HG03045 (cell line): ENCODE measurements at regions not wholly inside any gene's neighbourhood (a gene's known extent, or its start where the extent isn't known, plus 50 kb on each side); places are given as distances from the start of the nearest gene placed in this dataset.

Experiments used
- ATAC-seq: cut with Tn5 transposase; IDR thresholded peaks from one replicate; pipeline ENCODE4 v1.9.1; 2021; ENCODE audit warnings: mild to moderate bottlenecking, moderate library complexity; ENCODE audit not compliant: unreplicated experiment

DNA sequence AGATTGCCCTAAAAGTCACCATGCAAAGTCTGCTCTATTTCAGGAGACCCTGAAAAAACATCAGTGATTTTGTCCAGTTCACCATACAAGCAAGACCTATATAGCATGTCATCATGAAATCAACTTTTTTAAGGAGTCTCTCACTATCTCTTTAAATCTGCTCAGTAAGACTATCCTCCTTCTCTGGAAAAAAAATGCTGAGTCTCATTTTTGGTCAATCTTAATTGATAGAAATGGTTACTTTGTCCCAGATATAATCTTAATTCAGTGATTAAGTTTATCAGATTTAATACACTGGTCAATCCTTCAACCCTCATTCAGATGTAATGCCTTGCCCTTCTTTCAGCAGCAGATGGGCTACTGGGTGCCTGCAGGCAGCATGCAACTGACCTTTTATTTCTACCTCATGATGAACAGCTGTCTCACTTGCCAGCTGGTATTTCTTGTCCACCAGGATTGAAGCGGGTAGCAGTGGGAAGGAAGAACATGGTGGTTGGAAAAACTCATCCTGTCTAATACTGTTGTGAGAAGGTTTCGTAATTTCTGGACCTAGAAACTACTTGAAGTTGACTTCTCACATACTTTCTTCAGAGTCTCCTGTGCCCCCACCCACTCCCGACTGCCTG lies 375.3 kb downstream of the DNAH5 start:
- no peak for ATAC-seq

DNA sequence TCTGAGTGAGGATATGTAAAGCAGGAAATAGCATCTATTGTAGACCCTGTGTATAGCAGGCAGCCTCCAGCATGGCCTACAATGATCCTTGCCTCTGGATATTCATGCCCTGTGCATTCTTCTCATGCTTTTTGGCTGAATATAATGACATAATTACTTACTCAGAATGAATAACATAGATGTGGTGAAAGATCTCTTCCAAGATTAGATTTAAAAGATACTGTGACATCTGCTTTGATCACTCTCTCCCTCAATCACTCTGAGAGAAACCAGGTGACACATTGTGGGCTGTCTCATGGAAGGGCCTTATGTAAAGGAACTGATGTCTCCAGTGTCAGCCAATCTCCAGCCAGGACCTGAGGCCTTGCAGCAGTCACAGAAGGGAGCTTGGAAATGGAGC lies 376.7 kb downstream of the DNAH5 start:
- ATAC-seq, result no peak

DNA sequence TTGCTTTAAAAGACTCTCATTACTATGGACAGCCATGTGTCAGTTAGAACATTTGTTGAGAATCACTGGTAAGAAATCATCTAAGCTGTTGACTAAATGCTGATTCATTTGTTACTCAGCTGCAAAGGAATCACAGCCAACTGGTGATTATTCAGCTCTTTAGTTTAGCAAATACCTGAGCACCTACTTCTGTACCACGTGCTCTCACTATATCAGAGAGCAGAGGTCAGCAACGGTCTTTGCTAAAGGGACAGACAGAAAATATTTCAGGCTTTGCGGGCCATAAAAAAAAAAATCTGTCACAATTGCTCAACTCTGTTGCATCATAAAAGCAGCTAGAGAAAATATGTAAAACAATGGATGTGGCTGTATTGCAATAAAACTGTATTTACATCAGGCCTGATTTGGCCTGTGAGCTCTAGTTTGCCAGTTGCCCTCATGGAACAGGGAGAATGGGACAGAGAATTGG lies 377.6 kb downstream of the DNAH5 start:
- no peak for ATAC-seq

DNA sequence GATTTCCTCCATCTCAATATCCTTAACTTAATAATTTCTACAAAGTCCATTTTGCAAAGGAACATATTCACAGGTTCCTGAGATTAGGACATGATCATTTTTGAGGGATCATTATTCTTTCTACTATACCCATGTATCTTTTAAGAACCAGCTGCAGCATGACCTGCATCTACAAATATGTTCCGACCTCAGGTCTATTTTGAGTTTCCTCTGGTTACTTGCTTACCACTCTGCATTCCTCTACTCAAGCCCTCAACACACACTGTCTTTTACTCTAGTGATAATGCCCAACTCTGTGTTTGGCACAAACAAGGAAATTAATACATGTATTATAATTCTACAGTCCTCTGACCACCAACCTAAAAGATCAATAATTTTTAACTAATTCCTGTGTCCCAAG lies 386.1 kb downstream of the DNAH5 start:
- ATAC-seq, result no peak

DNA sequence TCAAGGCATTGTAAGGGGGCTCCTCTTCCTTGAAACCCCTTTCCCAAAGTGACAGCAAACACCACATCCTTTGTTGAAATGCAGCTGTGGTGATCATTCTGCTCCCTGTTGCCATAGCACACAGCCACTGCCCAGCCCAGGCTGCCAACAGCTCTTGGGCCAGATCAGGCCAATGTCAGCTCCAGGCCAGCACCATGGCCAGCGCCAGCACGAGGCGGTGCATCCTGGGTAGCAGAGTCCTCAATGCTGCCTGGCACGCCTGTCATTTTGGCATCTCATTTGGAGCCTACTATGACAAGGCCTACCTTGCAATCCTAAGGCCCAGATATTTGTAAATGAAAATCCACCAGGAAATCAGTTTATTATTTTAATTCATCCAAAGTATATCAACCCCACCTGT lies 390.6 kb downstream of the DNAH5 start:
- no peak for ATAC-seq

DNA sequence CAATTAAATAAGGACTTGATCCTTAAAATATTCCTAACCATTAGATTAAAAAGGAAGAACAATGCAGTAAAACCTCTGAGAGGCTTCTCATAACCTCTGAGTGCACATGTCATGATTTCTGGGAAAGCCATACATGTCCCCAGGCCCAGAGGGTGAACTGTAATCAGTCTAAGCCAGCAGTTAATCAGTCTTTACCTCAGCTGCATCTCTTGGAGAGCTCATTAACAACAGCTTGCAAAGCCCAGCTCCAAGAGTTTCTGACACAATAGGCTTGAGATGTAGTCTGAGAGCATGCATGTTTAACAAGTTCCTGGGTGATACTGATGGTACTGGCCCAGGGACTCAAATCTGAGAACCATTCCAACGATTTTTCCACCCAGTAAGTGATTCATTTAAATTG lies 392.1 kb downstream of the DNAH5 start:
- ATAC-seq, result no peak

DNA sequence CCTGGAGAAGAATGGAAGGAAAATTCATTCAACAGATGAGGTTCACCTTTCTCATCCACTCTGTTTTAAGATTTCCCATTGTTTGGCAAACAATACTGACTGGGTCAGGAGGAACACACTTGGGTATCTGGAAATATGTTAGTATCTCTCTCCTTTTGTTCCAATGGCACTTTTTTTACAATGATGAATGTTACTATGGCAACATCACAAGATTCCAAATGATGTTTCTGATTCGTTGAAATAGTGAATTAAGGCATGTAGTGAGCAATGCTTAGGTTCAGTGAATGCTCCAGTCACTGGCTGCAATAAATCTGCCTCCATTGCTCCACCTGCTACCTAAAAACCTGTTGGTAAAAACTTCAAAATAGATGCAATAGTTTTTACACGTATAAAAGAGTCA lies 392.8 kb downstream of the DNAH5 start:
- ATAC-seq, result no peak

DNA sequence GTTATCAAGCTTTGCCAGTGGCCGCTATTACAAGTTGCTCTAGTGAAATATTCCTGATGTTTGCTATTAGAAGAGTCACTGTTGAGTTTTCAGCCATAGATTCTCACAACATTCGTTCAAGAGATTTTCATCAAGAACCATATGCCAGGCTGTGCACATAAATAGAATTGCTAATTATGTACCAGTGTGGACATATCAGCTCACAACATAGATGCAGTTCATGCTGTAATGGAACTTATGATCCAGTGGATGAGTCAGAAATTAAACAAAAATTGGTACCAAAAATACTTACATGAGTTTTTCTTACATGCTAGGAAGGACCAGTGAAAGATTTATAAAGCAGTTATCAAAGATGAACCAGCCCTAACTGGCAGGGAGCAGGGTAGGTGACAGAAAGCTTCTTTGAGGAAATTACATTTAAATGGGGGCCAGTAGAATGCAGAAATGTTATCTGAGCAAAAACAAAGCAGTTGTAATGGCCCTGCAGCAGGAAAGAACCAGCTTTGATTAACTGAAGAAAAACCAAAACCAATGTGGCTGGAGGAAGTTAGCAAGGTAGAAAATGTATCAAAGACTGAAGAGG lies 404.2 kb downstream of the DNAH5 start:
- ATAC-seq, result no peak

DNA sequence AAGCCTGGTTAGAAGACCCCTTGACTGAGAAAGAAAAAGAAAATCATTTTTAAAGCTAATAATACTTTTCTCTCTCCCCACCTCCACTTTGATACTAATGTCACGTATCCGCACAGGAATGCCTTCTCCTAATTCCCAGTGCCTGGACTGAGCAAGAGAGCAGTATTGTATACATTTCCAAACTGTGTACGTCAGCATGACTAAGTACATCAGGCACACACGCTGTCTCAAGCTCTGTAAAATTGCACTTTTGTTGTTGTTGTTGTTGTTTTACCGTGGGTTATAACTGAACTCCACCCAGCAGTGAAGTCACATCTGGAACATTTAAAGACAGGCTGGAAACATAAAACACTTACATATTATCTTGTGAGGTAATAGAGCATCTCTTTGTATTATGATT lies 407.6 kb downstream of the DNAH5 start:
- no peak for ATAC-seq

DNA sequence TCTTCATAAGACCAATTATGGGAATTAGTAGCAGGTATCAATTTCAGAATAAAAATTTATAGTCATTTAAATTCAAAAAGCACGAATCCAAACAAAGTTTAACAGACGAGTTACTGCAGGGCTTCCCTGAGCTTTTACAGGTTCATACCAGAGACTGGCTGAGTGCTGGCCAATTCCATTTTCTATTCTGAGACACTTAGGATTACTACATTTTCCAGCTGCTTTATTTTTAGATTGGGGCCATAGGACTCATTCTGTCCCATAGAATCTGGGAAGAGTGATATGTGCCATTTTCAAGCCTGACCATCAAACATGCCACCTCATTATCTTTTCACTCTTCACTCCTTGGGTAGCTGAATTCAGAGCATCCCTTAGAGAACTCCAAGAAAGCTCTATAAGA lies 410.7 kb downstream of the DNAH5 start:
- no peak for ATAC-seq

DNA sequence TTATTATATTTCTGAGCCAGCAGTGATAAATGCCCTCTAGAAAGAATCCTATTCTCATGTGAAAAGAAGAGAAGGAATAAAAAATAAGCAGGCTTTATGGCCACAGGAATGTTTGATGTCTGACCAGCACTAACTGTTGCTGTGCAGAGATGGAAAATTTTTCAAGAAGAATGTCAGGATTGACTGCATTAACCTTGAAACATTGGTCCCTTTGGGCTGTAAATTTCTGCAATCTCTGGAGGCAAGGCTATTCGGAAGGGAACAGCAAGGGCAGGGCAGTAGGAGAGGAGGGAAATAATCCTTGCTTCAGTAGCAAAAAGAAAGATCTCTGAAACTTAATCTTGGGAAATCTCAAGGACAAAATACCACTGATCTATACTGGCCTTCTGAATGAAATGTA lies 415.2 kb downstream of the DNAH5 start:
- ATAC-seq, result no peak

DNA sequence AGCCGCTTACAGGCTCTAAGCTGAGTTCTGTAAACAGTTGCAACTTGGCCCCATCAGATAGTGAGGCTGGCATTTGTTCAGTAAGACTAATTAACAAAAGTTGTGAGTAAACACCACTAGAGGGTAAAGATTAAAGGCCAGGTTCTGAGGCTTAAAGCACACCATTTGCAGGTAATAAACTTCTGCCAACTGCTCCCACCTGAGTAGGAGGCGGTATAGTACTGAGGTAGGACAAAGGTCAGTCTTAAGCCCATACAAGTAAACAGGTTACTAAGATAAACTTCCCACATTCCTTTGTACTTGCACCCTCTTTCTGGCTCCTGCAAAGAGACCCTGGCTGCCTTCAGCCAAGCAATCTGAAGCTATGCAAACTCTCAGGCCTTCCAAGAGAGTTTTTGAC lies 419.6 kb downstream of the DNAH5 start:
- ATAC-seq, result no peak

DNA sequence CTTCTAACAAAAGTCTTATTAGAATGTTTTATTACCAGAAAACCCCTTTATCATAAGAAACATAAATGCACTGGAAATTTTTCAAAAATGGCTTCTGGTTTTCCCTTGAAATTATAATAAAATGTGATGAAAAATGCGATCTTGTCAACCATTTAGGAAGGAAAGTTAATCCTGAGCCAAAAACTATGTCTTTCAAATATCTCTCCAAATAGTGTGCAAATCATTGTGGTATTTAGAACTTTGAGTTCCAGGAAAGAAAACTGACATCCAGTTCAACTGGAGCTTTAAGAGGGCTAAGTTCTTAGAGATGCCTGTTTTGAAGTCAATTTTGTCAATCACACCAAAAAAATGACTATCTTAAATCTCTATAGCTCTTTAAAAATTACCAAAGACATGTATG lies 425.4 kb downstream of the DNAH5 start:
- no peak for ATAC-seq

DNA sequence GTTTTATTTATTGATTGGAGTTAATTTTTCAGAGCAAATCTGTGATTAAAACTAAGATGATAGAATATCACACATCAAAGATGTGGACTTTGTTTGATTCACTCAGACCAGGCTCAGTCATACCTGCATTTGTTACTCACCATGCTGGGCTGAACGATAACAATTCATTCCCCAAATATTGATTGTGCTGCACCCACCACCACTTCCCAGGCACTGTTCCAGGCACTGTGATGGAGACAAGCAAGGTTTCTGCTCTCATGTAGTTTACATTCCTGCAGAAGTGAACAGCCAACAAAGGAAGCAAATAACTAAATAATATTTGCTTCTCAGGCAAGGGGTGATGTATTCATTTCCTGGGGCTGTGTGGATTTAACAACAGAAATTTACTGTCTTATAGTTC lies 428.3 kb downstream of the DNAH5 start:
- ATAC-seq, result no peak

DNA sequence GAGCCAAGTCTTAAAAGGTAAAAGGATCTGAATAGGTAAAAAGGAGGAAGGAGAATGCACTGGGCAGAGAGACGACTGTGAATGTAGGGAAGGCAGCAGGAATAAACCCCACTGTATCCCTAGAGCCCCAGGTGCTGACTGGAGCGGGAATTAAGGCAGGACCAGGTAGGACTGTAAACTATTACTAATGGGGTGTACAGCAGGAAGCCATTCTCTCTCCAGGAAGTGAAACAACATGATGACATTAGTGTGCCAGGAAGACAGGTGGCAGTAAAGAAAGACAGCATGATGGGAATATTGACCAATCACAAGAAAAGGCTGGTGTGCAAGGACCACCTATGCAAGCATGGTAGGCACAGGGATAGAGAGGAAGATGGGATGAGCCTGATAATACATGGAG lies 433.0 kb downstream of the DNAH5 start:
- no peak for ATAC-seq

DNA sequence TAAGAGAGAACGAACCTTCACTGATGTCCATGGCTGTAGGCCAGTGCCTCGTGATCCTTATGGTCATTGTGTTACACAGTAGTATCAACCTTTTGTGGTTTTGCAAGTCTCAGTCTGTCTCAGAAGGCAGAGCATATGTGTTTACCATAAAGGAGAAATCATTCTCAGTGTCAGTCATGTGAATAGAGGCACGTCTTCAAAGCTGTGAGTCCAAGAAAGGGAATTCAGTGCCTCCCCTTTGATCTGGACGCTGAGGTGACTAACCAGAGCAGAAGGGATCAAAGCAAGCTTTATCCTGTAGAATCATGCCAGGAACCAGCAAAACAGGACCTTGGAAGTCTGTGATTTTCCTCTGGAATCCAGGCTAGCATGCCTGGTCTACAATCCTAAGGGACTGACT lies 433.9 kb downstream of the DNAH5 start:
- ATAC-seq, result no peak

DNA sequence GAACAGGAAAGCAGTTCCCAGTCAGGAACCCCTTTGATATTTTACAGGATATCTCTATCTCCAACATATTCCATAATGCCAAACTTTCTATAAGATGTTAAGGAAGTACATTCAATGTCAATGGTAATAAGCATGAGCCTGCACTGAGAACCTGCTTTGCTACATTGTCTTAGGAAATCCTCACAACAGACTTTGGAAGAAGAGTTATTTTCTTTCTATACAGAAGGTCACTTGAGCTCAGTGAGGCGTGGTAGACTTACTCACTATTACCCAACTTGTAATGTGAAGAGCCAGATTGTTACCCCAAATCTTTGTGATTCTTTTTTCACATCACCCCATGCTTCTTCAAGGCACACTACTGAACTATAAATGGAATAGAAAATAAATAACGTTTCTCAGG lies 435.9 kb downstream of the DNAH5 start:
- no peak for ATAC-seq

DNA sequence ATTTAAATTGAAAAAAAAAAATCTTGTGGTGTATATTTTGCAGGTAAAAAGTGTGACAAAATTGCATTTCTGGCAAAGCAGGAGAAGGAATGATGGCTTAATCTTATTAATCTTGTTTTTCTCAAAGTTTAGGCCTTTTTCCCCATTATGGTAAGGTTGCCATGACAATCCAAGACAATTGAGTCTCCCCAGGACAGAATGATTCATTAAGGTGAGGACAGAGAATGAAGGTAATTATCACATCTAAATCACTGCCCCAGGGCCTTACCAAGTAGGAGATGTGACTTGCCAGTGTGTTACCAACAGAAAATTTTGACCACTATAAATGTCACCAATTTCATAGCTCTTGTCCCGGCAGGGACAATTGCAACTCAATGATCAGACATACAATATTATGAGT lies 439.2 kb downstream of the DNAH5 start:
- ATAC-seq, result no peak

DNA sequence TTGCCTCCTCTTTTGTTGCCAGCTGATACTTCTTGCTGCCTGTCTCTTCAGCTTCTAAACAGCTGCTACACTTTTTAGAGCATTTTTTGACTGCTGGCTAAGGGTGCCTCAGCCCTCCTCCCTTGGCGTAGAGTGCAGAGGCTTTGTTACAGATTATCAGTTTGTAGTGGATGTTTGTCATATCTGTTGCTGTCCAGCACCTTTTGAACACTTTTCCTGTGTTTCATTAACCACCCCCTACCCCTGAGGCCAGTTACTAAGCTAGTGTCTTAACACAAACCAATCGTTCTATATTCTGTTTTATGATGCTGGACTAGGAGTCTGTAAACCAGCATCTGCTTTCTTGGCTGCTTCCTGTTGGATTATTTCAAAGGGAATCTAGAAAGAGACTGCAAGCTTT lies 441.5 kb downstream of the DNAH5 start:
- ATAC-seq, result no peak

DNA sequence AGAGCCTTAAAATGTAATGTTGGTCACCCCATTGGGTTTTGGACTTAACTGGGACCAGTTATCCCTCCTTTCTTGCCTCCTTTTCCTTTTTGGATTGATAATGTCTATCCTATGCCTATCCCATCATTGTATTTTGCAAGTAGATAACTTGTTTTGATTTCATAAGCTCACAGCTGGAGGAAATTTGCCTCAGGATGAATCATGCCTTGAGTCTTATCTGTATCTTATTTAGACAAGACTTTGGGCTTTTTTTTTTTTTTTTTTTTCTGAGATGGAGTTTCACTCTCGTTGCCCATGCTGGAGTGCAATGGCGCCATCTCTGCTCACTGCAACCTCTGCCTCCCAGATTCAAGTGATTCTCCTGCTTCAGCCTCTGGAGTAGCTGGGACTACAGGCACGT lies 443.3 kb downstream of the DNAH5 start:
- no peak for ATAC-seq

DNA sequence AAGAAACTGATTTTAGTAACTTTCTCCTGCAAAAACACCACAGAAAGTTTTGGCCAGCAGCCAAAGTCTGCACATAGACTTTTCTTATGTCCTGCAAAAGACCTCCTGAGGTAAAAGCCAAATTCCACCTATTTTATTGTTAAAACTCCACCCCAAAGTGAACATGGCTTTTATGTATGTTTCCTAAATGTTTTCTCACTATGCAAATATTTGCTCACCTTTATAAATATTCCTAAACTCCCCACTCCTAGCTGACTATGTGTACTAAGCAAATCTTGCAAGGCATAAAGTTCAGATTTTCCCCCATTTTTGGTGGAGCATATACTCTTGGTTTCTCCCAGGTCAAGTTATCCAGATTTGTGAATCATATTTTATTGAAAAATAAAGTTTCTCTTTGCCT lies 446.2 kb downstream of the DNAH5 start:
- no peak for ATAC-seq

DNA sequence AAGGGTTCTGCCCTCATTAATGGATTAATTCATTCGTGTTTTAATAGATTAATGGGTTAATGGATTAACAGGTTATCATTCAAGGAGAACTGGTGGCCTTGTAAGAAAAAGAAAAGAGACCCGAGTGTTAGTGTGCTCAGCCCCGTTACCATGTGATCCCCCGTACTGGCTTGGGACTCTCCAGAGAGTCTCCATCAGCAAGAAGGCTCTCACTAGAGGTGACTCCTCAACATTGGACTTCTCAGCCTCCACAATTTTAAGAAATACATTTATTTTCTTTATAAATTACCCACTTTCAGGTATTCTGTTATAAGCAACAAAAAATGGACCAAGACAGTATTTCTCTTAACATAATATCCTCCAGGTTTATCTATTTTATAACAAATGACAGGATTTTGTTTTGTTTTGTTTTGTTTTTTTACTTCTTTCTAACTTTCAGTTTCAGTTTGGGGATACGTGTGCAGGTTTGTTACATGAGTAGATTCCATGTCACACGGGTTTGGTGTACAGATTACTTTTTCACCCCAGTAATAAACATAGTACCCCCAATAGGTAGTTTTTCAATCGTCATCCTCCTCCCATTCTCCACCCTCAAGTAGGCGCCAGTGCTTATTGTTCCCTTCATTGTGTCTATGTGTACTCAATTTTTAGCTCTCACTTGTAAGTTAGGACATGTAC lies 456.1 kb downstream of the DNAH5 start:
- ATAC-seq, result no peak

DNA sequence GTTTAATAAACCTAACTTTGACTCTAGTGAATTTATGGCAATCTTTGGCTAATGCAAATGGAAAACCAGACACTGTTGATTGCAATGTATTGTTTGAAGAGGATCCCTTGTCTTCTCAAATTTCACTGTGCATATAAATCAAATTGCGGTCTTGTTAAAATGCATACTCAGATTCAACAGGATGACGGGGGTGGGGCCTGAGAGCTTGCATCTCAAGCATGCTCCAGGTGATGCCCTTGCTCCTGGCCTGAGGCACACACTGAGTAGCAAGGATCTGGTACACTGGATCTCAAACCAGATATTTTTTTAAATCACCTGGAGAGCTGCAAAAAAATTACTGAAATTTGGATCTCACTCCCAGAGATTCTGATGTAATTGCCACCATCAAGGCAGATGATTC lies 463.7 kb downstream of the DNAH5 start:
- no peak for ATAC-seq
